ENCODE measurements at regions not wholly inside any gene's neighbourhood (a gene's known extent, or its start where the extent isn't known, plus 50 kb on each side); places are given as distances from the start of the nearest gene placed in this dataset.

- TF ChIP-seq ZNF274 (IDR thresholded peaks at IDR 0.05; ENCODE audit: low read depth, low read length) = no peak
- no peak for TF ChIP-seq YY1 (IDR thresholded peaks at IDR 0.05; ENCODE audit: insufficient read depth, insufficient read length)
These were observed 786.4 kb downstream of the RNF144A start for GRCh38 chr2:7703543-7704144.

Data from NT2/D1 (cell line).